HepG2 (cell line): ENCODE measurements at regions not wholly inside any gene's neighbourhood (a gene's known extent, or its start where the extent isn't known, plus 50 kb on each side); places are given as distances from the start of the nearest gene placed in this dataset.

Experiments
- ATAC-seq: fragments of 200-7000 bp; cut with Tn5 transposase; 3 replicates; pipeline ENCODE4 v1.9.1; 2020; ENCODE audit warnings: mild to moderate bottlenecking, moderate library complexity
- BruUV-seq: library from RNA; stranded (reverse); fragments of 400-500 nt; replicated peaks from 2 replicates; lab custom pipeline; 2021; lab: Mats Ljungman, UMichigan
- CTCF ChIA-PET: fragments of 300-600 bp; formaldehyde crosslinking; extraction: SDS; loops from one replicate; lab custom pipeline; 2021; ENCODE audit warnings: low total read pairs, inconsistent platforms, low intra/inter-chr PET ratio; lab: Yijun Ruan, JAX
- POLR2A ChIA-PET: fragments of 350-600 bp; sonication (Branson Sonifier 250); formaldehyde crosslinking; loops from one replicate; lab custom pipeline; 2020; ENCODE audit warnings: antibody characterized with exemption, inconsistent platforms; lab: Yijun Ruan, JAX
- DNase-seq: peaks from one replicate; pipeline ENCODE4 v3.0.0-alpha.2; 2015; ENCODE audit warnings: low spot score
- FAIRE-seq: peaks from 3 replicates; lab custom pipeline; 2011; peaks lifted over from hg19 to GRCh38; lab: Jason Lieb, UNC
- H2AFZ ChIP-seq: one replicate; pipeline ENCODE4 v1.6.1; 2011; ENCODE audit warnings: low read length, inconsistent platforms
- H3K27ac ChIP-seq: fragments of 300-600 bp; 3 replicates; pipeline ENCODE4 v1.8.0; 2011; ENCODE audit warnings: mixed run types, mild to moderate bottlenecking, mixed read lengths, low read length, inconsistent platforms; ENCODE audit not compliant: insufficient read depth; ENCODE audit errors: extremely low read length
- H3K27me3 ChIP-seq, 2 experiments: fragments of 200-600 bp in 1 of 2; 2 replicates in 1 of 2; 3 replicates in 1 of 2; pipeline versions ENCODE4 v1.6.0 to v1.8.0; 2011; ENCODE audit warnings: low read length in 2 of 2, mild to moderate bottlenecking in 2 of 2, moderate library complexity in 2 of 2, inconsistent platforms in 1 of 2; ENCODE audit not compliant: insufficient read depth in 2 of 2, control insufficient read depth in 1 of 2
- H3K36me3 ChIP-seq, 2 experiments: fragments of 200-600 bp in 1 of 2; replicated peaks in 1 of 2; 2 replicates in 1 of 2; 3 replicates in 1 of 2; pipeline versions ENCODE4 v1.5.1 to v1.8.0; 2011; ENCODE audit warnings: low read length in 2 of 2, inconsistent platforms in 1 of 2; ENCODE audit not compliant: insufficient read depth in 2 of 2, control insufficient read depth in 1 of 2
- H3K4me1 ChIP-seq: 2 replicates; pipeline ENCODE4 v1.5.1; 2012; ENCODE audit warnings: low read length, inconsistent platforms; ENCODE audit not compliant: insufficient read depth
- H3K4me2 ChIP-seq: 2 replicates; pipeline ENCODE4 v1.6.0; 2011; ENCODE audit warnings: low read depth, low read length, inconsistent platforms
- H3K4me3 ChIP-seq, 3 experiments: fragments of 200-600 bp in 1 of 3; sonication (generic), shearing (Covaris generic) in 1 of 3; replicated peaks in 1 of 3; 2 replicates each; pipeline ENCODE4 v1.5.1; 2011 to 2016; ENCODE audit warnings: low read length in 3 of 3, inconsistent platforms in 2 of 3, low read depth in 2 of 3, mild to moderate bottlenecking in 2 of 3, control low read depth in 1 of 3, mixed read lengths in 1 of 3; ENCODE audit not compliant: insufficient read depth in 1 of 3
- H3K79me2 ChIP-seq: one replicate; pipeline ENCODE4 v1.6.1; 2011; ENCODE audit warnings: low read length, inconsistent platforms; ENCODE audit not compliant: insufficient read depth
- H3K9ac ChIP-seq: 2 replicates; pipeline ENCODE4 v1.6.0; 2011; ENCODE audit warnings: mild to moderate bottlenecking, low read depth, low read length, inconsistent platforms; ENCODE audit not compliant: insufficient read depth
- H3K9me3 ChIP-seq: 2 replicates; pipeline ENCODE4 v1.5.1; 2012; ENCODE audit warnings: mild to moderate bottlenecking, low read length
- H4K20me1 ChIP-seq: 2 replicates; pipeline ENCODE4 v1.6.0; 2011; ENCODE audit warnings: inconsistent platforms, mild to moderate bottlenecking, low read length, moderate library complexity; ENCODE audit not compliant: insufficient read depth
- AHR ChIP-seq: IDR thresholded peaks from 2 replicates; pipeline ENCODE4 v1.6.1; 2018; ENCODE audit warnings: missing genetic modification reagents, missing compliant biosample characterization
- FIP1L1 ChIP-seq: fragments of 200-400 bp; formaldehyde crosslinking; IDR thresholded peaks from 2 replicates; pipeline ENCODE4 v1.6.1; 2018; ENCODE audit warnings: low read depth, mild to moderate bottlenecking, low read length, moderate library complexity, borderline replicate concordance; ENCODE audit not compliant: insufficient read depth
- HCFC1 ChIP-seq: fragments of 150-350 bp; IDR thresholded peaks from 2 replicates; pipeline ENCODE4 v1.6.1; 2014; ENCODE audit warnings: low read depth, low read length
- KMT2A ChIP-seq: sonication (generic); formaldehyde crosslinking; IDR thresholded peaks from 2 replicates; pipeline ENCODE4 v1.4.0; 2020; ENCODE audit warnings: missing genetic modification reagents
- NFE2 ChIP-seq: sonication (generic); formaldehyde crosslinking; IDR thresholded peaks from 2 replicates; pipeline ENCODE4 v1.4.0; 2020; ENCODE audit warnings: missing genetic modification reagents
- NONO ChIP-seq, 2 experiments: fragments of 450-650 bp in 1 of 2; sonication (generic) in 1 of 2; formaldehyde crosslinking in 1 of 2; IDR thresholded peaks in 1 of 2; conservative IDR thresholded peaks in 1 of 2; 2 replicates each; pipeline versions ENCODE4 v1.6.1 to v1.8.0; 2017 to 2022; ENCODE audit warnings: mild to moderate bottlenecking in 1 of 2, missing genetic modification reagents in 1 of 2, moderate library complexity in 1 of 2
- PCBP2 ChIP-seq: fragments of 200-400 bp; formaldehyde crosslinking; optimal IDR thresholded peaks from 2 replicates; pipeline ENCODE3; 2018; ENCODE audit warnings: low read length, low read depth; ENCODE audit not compliant: poor library complexity, severe bottlenecking
- PPARG ChIP-seq: conservative IDR thresholded peaks from 2 replicates; pipeline ENCODE4 v1.6.1; 2016; ENCODE audit warnings: missing biosample characterization, missing genetic modification reagents
- REL ChIP-seq: sonication (generic); formaldehyde crosslinking; conservative IDR thresholded peaks from 2 replicates; pipeline ENCODE4 v1.8.0; 2022; ENCODE audit warnings: mild to moderate bottlenecking, missing genetic modification reagents, moderate library complexity
- SNAPC2 ChIP-seq: sonication (generic); formaldehyde crosslinking; IDR thresholded peaks from 2 replicates; pipeline ENCODE4 v1.8.1; 2022; ENCODE audit warnings: mild to moderate bottlenecking, missing genetic modification reagents
- ZFAT ChIP-seq: sonication (generic); formaldehyde crosslinking; conservative IDR thresholded peaks from 2 replicates; pipeline ENCODE4 v1.8.1; 2023; ENCODE audit warnings: missing genetic modification reagents, inconsistent platforms
- ZFP36L1 ChIP-seq: sonication (generic); formaldehyde crosslinking; IDR thresholded peaks from 2 replicates; pipeline ENCODE4 v1.8.0; 2022; ENCODE audit warnings: mild to moderate bottlenecking, missing genetic modification reagents, moderate library complexity
- WGBS: methylation state at CpG from one replicate; pipeline ENCODE4 v1.1.6; 2017; ENCODE audit warnings: low lambda C conversion rate; 5-methylcytosine and 5-hydroxymethylcytosine counted together
- in situ Hi-C: cut with HindIII; loops from 2 replicates; pipeline ENCODE4 v1.10.0; 2017; ENCODE audit warnings: low pct_unique_long_range_greater_than_20kb; ENCODE audit not compliant: extremely low pct_ligation_motif_present
- intact Hi-C: fragments of 100-400 bp; cut with micrococcal nuclease; formaldehyde crosslinking; loops from one replicate; pipeline ENCODE4 v1.10.0; 2022; ENCODE audit not compliant: unreplicated experiment
- TF ChIP-seq, protein P1 (sequence below): sonication (generic); formaldehyde crosslinking; conservative IDR thresholded peaks from 2 replicates; pipeline ENCODE4 v1.5.0; 2020; ENCODE audit warnings: missing genetic modification reagents
- TF ChIP-seq, protein P2 (sequence below): IDR thresholded peaks from 2 replicates; pipeline ENCODE4 v1.6.1; 2016; ENCODE audit warnings: missing compliant biosample characterization, missing genetic modification reagents, borderline replicate concordance
- TF ChIP-seq, protein P3 (sequence below): sonication (generic); formaldehyde crosslinking; IDR thresholded peaks from 2 replicates; pipeline ENCODE4 v1.4.0; 2020; ENCODE audit warnings: missing genetic modification reagents
- TF ChIP-seq, protein P4 (sequence below): sonication (generic); formaldehyde crosslinking; IDR thresholded peaks from 2 replicates; pipeline ENCODE4 v1.9.0; 2022; ENCODE audit warnings: missing genetic modification reagents, mild to moderate bottlenecking, borderline replicate concordance

DNA sequence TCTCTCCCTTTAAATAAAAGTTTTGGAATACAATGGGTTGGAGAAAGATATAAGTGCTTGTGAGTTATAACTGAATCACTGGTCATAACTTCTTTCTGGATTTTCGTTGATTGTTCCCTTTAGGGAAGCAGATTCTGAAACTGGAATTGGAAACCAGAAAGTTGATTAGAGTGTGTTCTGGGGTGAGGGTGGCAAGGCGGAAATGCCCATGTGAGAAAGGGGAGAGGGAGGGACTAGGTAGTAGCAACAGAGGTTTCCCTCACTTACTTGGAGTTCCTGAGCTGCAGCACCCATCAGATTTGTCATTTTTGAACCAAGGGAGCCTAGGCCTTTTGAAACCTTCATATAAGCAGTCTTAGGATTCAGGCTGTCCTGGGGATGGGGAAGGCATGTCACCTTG lies 453.4 kb downstream of the KCNJ3 start:
- H3K4me1 ChIP-seq, result no peaks in the 10 kb centered on the region
- TF ChIP-seq, protein P1, sequence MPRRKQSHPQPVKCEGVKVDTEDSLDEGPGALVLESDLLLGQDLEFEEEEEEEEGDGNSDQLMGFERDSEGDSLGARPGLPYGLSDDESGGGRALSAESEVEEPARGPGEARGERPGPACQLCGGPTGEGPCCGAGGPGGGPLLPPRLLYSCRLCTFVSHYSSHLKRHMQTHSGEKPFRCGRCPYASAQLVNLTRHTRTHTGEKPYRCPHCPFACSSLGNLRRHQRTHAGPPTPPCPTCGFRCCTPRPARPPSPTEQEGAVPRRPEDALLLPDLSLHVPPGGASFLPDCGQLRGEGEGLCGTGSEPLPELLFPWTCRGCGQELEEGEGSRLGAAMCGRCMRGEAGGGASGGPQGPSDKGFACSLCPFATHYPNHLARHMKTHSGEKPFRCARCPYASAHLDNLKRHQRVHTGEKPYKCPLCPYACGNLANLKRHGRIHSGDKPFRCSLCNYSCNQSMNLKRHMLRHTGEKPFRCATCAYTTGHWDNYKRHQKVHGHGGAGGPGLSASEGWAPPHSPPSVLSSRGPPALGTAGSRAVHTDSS (CRISPR knock-in tag), result no peak
- no peak for TF ChIP-seq NFE2 (CRISPR knock-in tag)
- no peak for TF ChIP-seq AHR
- no peak for TF ChIP-seq PCBP2
- TF ChIP-seq PPARG (CRISPR knock-in tag), result no peak
- no peak for TF ChIP-seq NONO (IDR thresholded peaks at IDR 0.05)
- no peak for TF ChIP-seq NONO (CRISPR knock-in tag; conservative IDR thresholded peaks at IDR 0.05)
- TF ChIP-seq, protein P2, sequence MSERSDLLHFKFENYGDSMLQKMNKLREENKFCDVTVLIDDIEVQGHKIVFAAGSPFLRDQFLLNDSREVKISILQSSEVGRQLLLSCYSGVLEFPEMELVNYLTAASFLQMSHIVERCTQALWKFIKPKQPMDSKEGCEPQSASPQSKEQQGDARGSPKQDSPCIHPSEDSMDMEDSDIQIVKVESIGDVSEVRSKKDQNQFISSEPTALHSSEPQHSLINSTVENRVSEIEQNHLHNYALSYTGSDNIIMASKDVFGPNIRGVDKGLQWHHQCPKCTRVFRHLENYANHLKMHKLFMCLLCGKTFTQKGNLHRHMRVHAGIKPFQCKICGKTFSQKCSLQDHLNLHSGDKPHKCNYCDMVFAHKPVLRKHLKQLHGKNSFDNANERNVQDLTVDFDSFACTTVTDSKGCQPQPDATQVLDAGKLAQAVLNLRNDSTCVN (CRISPR knock-in tag), result no peak
- TF ChIP-seq SNAPC2 (CRISPR knock-in tag), result no peak
- no peak for TF ChIP-seq FIP1L1
- TF ChIP-seq, protein P3, sequence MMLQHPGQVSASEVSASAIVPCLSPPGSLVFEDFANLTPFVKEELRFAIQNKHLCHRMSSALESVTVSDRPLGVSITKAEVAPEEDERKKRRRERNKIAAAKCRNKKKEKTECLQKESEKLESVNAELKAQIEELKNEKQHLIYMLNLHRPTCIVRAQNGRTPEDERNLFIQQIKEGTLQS (CRISPR knock-in tag), result no peak
- no peak for TF ChIP-seq KMT2A (CRISPR knock-in tag)
- TF ChIP-seq, protein P4, sequence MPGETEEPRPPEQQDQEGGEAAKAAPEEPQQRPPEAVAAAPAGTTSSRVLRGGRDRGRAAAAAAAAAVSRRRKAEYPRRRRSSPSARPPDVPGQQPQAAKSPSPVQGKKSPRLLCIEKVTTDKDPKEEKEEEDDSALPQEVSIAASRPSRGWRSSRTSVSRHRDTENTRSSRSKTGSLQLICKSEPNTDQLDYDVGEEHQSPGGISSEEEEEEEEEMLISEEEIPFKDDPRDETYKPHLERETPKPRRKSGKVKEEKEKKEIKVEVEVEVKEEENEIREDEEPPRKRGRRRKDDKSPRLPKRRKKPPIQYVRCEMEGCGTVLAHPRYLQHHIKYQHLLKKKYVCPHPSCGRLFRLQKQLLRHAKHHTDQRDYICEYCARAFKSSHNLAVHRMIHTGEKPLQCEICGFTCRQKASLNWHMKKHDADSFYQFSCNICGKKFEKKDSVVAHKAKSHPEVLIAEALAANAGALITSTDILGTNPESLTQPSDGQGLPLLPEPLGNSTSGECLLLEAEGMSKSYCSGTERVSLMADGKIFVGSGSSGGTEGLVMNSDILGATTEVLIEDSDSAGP (CRISPR knock-in tag), result no peak
- TF ChIP-seq ZFAT (CRISPR knock-in tag), result no peak
- no peak for TF ChIP-seq ZFP36L1 (CRISPR knock-in tag)
- TF ChIP-seq REL (CRISPR knock-in tag), result no peak
- TF ChIP-seq HCFC1, result no peak
- intact Hi-C loops, result no loop called here
- H3K27me3 ChIP-seq, result no peaks in the 10 kb centered on the region
- no peak overlapping the region for H3K4me3 ChIP-seq
- H3K4me2 ChIP-seq, result no peak overlapping the region
- H3K36me3 ChIP-seq, result no peaks in the 10 kb centered on the region
- CTCF ChIA-PET, result no interaction called here
- no TSS peak for BruUV-seq
- H3K9ac ChIP-seq, result no peak overlapping the region
- H3K79me2 ChIP-seq, result no peaks in the 10 kb centered on the region
- no peak for DNase-seq
- H2AFZ ChIP-seq, result no peak overlapping the region
- no peaks in the 10 kb centered on the region for H3K9me3 ChIP-seq
- in situ Hi-C loops, result no loop called here
- POLR2A ChIA-PET, result no interaction called here
- H4K20me1 ChIP-seq, result no peaks in the 10 kb centered on the region
- FAIRE-seq, result no peak
- H3K27ac ChIP-seq, result no peak overlapping the region
- ATAC-seq, result no peak
- 2% methylated on average over 2 of the region's 2 CpGs for WGBS
